ENCODE measurements at regions not wholly inside any gene's neighbourhood (a gene's known extent, or its start where the extent isn't known, plus 50 kb on each side); places are given as distances from the start of the nearest gene placed in this dataset.

GRCh38 chr15:38674448-38674847, 109.8 kb upstream of the RASGRP1 start:
- no peak for DNase-seq (ENCODE audit: low spot score, unreplicated experiment)
- no peak for TF ChIP-seq CTCF (IDR thresholded peaks at IDR 0.05; ENCODE audit: unreplicated experiment)
- H3K36me3 Mint-ChIP-seq (ENCODE audit: insufficient read depth): no peaks in the 10 kb centered on the region
- H3K27ac Mint-ChIP-seq: no peak overlapping the region
- peaks cover 40% of the 10 kb centered on the region for H3K27me3 Mint-ChIP-seq
- H3K9me3 Mint-ChIP-seq (ENCODE audit: low read depth): peaks cover 4% of the 10 kb centered on the region
- no peak overlapping the region for H3K4me3 Mint-ChIP-seq (ENCODE audit: low read depth)
- no peaks in the 10 kb centered on the region for H3K4me1 Mint-ChIP-seq (ENCODE audit: low read depth)

GRCh38 chr15:38678281-38678680, 113.7 kb upstream of the RASGRP1 start:
- Mint-ChIP-seq H3K4me1 (ENCODE audit: low read depth) (no peaks in the 10 kb centered on the region), H3K4me3 (ENCODE audit: low read depth) (no peak overlapping the region), H3K36me3 (ENCODE audit: insufficient read depth) (no peaks in the 10 kb centered on the region), H3K27ac (no peak overlapping the region), H3K27me3 (peaks cover 17% of the 10 kb centered on the region), H3K9me3 (ENCODE audit: low read depth) (peaks cover 4% of the 10 kb centered on the region)
- TF ChIP-seq CTCF (IDR thresholded peaks at IDR 0.05; ENCODE audit: unreplicated experiment): no peak
- DNase-seq (ENCODE audit: low spot score, unreplicated experiment): no peak

GRCh38 chr15:38680775-38681174, 116.2 kb upstream of the RASGRP1 start:
- H3K9me3 Mint-ChIP-seq (ENCODE audit: low read depth): peaks cover 4% of the 10 kb centered on the region
- no peak overlapping the region for H3K27ac Mint-ChIP-seq
- H3K36me3 Mint-ChIP-seq (ENCODE audit: insufficient read depth): no peaks in the 10 kb centered on the region
- no peak for TF ChIP-seq CTCF (IDR thresholded peaks at IDR 0.05; ENCODE audit: unreplicated experiment)
- DNase-seq (ENCODE audit: low spot score, unreplicated experiment): no peak
- peaks cover 24% of the 10 kb centered on the region for H3K27me3 Mint-ChIP-seq
- H3K4me1 Mint-ChIP-seq (ENCODE audit: low read depth): no peaks in the 10 kb centered on the region
- H3K4me3 Mint-ChIP-seq (ENCODE audit: low read depth): no peak overlapping the region

GRCh38 chr15:38682363-38682762, 117.7 kb upstream of the RASGRP1 start:
- no peak for DNase-seq (ENCODE audit: low spot score, unreplicated experiment)
- peaks cover 21% of the 10 kb centered on the region for H3K27me3 Mint-ChIP-seq
- peaks cover under 1% of the 10 kb centered on the region for H3K4me1 Mint-ChIP-seq (ENCODE audit: low read depth)
- no peaks in the 10 kb centered on the region for H3K36me3 Mint-ChIP-seq (ENCODE audit: insufficient read depth)
- no peak overlapping the region for H3K27ac Mint-ChIP-seq
- H3K9me3 Mint-ChIP-seq (ENCODE audit: low read depth): peaks cover 4% of the 10 kb centered on the region
- no peak overlapping the region for H3K4me3 Mint-ChIP-seq (ENCODE audit: low read depth)
- TF ChIP-seq CTCF (IDR thresholded peaks at IDR 0.05; ENCODE audit: unreplicated experiment): no peak

- Mint-ChIP-seq H3K27me3 (peaks cover 18% of the 10 kb centered on the region), H3K36me3 (ENCODE audit: insufficient read depth) (no peaks in the 10 kb centered on the region), H3K27ac (no peak overlapping the region), H3K4me3 (ENCODE audit: low read depth) (no peak overlapping the region), H3K4me1 (ENCODE audit: low read depth) (peaks cover 4% of the 10 kb centered on the region), H3K9me3 (ENCODE audit: low read depth) (peaks cover 4% of the 10 kb centered on the region)
- no peak for TF ChIP-seq CTCF (IDR thresholded peaks at IDR 0.05; ENCODE audit: unreplicated experiment)
- no peak for DNase-seq (ENCODE audit: low spot score, unreplicated experiment)
These were observed 118.2 kb upstream of the RASGRP1 start for GRCh38 chr15:38682861-38683260.

Data from progenitor cell of endocrine pancreas (in vitro differentiated cells).